ENCODE measurements at regions not wholly inside any gene's neighbourhood (a gene's known extent, or its start where the extent isn't known, plus 50 kb on each side); places are given as distances from the start of the nearest gene placed in this dataset.
"Not testable (repeated sequence)": the region's sequence is repeated elsewhere in the genome, so short reads cannot be mapped to it uniquely, and the experiment has no call there.

DNA sequence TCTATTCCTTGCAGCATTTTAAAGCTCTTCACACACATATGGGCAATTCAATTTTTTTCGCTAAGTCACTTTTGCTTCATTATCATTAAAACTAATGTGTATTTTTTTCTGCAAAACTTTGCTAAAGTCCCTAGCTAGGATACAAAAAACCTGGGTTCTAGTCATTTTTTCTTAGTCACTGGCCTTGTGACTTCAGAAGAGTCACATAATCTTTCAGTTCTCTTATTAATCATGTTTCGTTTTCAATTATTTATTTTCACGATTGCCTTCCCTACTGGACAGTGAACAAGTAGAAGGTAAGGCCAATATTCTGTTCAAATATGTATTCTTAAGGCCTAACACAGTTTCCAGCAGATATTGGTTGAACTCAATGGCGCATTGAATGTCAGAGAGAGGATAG is 60.9 kb upstream of the CYRIA start:
- DNase-seq (ENCODE audit: low spot score), result no peak

DNA sequence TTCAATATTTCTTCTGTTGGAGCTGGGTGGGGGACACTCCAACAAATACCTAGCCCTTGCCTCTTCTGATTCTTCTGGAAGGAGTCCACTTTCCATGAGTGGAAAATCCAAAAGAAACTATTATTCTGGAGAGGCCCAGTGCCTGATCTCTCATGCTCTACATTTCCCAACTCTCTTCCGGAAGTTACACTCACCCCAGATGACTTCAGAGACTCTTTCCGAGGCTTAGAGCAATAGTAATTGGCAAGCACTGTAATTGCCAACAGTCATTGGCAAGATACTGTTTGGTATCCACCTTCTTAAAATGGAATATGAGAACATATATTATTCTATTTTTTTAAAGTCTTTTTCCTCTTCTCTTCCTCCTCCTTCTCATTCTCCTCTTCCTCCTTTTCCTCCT is 60.5 kb upstream of the CYRIA start:
- DNase-seq (ENCODE audit: low spot score), result no peak

DNA sequence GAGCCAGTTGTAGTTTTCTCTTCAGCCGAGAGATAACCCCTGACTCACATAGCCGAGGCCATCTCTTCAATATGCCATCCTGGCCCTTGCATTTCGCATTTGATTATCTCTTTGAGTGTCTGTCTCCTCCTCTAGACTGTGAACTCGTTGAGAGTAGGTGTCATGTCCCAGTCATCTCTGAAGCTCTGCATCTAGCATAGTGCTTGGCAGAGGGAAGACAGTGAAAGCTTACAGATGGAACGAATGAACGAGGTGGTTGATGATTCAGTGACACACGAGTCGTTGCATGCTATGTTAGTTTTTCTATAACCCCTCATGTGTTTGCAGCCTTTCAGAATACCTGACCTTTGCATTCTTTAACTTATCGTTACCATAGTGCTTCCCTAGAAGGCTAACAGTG is 59.9 kb upstream of the CYRIA start:
- no peak for DNase-seq (ENCODE audit: low spot score)

DNA sequence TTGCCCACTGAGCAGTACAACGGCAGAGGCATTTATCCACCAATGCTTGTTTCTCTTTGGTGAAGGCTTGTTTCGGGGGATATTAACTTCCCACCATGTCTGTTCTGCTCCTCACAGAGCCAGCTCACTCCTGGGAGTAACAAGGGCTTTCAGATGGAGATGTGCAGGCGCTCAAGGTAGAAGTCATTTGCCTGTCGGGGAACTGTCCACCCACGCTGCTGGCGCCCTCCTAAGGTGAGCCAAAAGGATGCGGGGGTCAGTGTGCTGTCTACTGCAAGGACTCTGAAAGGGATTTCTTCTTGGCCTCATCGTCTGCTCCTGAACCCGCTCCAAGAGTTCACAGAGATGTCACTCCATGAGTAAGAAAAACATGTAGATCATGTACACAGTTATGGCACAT is 57.0 kb upstream of the CYRIA start:
- no peak for DNase-seq (ENCODE audit: low spot score)

DNA sequence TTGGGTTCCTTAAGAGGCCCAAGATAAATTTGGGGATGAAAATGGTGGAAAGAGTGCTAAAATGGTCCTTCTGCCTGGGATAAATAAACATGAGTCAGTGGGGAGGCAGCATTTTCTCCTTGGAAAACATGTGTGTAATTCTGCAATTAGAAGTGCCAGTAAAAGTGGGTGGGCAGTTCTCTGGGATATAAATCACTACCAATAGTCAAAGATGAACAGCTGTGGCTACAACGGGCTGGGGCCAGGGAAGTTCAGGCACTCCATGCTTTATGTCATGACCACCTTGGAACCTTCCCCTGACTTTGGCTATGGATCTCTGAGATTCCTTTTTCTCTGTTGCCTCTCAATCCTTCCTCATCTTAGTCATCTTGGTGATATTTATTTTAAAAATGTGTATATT is 56.5 kb upstream of the CYRIA start:
- DNase-seq (ENCODE audit: low spot score), result no peak

DNA sequence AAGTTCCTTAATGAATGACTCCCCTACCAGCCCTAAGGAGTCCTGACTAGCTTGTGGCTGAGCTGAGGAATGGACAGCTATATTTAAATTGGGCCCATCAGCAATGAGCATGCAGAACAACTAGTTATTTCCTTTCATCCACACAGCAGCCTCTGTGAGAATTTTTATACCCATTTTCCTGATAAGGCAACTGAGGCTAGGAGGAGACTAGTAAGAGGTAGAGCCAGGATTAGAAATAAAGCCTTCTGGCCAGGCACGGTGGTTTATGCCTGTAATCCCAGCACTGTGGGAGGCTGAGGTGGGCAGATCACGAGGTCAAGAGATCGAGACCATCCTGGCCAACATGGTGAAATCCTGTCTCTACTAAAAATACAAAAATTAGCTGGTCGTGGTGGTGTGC is 55.9 kb upstream of the CYRIA start:
- not testable (repeated sequence) for DNase-seq (ENCODE audit: low spot score)

DNA sequence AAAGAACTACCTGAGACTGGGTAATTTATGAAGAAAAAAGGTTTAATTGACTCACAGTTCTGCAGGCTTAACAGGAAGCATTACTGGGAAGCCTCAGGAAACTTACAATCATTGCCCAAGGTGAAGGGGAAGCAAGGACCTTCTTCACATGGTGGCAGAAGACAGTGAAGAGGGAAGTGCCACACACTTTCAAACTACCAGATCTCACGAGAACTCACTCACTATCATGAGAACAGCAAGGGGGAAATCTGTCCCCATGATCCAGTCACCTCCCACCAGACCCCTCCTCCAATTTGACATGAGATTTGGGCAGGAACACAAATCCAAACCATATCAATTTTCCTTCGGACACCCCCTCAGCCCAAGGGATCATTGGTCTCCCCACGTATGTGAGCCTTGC is 55.1 kb upstream of the CYRIA start:
- DNase-seq (ENCODE audit: low spot score), result not testable (repeated sequence)

DNA sequence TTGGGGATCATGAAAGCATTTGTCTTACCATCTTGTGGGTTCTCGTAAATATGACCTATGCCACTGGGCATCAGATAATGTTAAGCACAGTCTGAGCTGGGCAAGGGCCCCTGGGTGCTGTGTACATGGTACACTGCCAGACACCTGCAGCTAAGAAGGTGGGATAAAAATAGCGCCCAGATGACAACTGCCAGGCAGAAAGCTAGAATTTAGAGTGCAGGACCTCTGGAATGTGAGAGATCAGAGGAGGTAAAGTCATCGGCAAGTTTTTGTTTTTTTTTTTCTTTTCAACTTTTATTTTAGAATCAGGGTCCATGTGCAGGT is 53.8 kb upstream of the CYRIA start:
- no peak for DNase-seq (ENCODE audit: low spot score)

DNA sequence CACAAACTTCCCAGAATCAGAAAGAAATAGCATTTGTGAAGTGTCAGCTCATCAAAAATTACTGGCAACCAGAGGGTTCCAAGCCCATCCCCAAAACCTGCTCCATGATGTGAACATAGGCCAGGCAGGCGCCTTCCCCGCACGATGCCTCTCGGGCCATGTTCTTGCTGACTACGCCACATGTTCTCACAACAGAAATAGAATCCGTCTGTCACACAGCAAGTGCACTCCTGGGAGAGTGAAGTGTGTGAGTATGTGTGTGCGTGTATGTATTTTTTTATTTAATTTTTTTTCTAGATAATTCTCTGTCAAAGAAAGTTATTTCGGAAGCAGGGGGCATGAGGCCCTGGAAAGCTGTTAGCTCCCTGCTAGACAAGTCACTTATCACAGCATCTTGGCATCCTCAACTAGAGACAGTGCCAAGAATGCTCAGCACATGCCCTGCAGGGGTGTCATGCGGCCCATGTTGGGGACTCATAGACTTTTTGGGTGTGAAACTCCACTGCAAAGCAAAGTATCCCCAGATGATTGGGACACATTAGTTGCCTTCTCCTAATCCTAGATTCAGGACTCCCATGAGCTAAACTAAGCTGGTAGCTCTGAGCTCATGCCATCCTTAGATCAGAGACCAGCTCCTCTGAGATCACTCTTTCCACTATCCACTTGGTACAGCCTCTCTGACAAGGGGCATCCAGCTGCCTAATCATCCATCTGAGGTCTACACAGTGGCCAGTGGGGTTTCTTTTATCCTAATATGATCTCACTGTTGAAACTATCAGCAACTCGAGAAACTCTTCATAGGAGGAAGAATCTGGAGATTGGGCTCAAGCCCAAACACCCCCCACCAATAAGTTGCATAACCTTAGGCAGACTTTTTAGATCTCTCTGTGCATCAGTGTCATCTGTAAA is 53.2 kb upstream of the CYRIA start:
- no peak for DNase-seq (ENCODE audit: low spot score)

DNA sequence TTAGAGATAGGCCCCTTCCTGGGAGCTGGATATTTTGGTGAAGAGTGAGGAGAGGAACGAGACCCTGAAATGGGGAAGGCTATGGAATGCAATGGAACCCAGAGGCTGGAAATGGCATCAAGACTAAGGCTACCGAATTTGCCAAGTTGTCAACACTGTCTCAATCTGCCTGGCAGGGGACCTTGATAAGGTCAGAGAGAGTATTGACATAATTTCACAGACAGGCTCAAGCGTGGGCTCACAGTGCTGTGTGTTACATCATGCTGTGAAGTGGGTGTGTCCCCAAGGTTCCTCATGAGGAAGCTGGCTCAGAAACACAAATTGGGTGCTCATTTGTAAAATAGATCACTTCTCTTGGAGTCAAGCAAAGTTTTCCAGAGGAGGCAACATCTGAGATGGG is 51.8 kb upstream of the CYRIA start:
- no peak for DNase-seq (ENCODE audit: low spot score)

DNA sequence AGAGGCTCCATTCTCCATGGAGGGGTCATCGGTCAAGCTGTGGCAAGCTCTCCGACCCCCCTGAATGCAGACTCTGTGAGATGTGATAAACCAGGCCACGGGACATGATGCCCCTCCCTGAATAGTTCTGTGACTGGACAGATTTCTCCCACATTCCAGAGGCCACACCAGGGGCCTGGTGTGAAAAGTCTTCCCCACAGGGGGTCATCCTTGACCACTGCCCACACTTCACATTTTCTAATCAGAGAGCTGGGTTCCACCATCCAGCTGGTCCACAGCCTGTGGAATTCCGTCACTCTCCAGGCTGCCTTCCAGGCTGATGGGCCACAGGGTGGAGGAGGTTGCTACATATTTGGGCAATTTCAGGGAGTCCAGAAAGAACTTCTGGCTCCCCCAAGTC is 51.3 kb upstream of the CYRIA start:
- no peak for DNase-seq (ENCODE audit: low spot score)

DNA sequence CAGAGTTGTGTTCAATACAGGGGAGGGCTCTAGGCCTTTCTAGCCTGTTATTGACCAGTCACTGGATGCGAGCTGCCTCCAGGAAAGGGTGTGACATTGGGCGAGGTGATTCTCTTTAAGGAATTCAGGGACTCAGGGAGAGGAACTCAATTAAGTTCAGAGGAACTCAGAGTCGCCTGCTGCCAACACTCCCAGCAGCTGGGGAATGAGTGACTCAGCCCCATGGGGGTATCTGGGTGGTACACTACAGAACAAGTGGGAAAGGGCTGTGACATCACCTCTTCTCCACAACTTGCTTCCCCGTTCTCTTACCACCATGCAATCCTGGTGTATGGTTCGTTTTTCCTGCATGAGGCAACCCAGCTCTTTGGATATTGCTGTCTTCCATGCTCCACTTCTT is 50.4 kb upstream of the CYRIA start:
- DNase-seq (ENCODE audit: low spot score), result no peak
